ENCODE measurements at regions not wholly inside any gene's neighbourhood (a gene's known extent, or its start where the extent isn't known, plus 50 kb on each side); places are given as distances from the start of the nearest gene placed in this dataset.

DNA sequence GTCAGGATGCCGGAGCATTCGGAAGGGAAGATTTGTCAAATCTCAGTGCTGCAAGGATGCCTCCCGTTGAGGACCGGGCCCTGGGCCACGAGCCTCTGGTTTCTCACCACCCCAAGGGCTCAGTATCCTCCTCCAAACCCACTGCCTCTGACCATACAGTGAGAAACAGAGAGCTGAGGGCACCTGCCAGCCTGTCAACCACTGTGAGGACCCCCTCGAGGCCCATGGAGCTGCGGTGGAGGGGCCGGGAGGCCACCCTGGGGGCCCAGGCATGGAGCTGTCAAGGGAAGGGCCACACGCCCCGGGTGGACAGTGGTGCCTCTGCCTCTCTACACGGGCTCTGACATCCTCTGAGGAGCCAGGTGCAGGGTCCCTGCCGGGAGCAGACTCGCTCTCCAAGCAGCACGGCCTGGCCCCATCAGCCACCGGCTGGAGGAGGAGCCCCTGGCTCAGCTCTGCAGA lies 248.0 kb upstream of the TCERG1L start:
- Histone ChIP-seq H3K27me3 (peaks cover 0 to 42% of the 10 kb centered on the region in 2 donors), H3K4me1 (no peaks in the 10 kb centered on the region), H3K27ac (no peak overlapping the region), H3K4me3 (no peak overlapping the region), H3K9me3 (peaks cover 0 to 6% of the 10 kb centered on the region in 2 donors), H3K36me3 (no peaks in the 10 kb centered on the region)
- no peak for TF ChIP-seq POLR2AphosphoS5 (IDR thresholded peaks at IDR 0.05)
- TF ChIP-seq POLR2A (IDR thresholded peaks at IDR 0.05) = no peak
- no peak for TF ChIP-seq CTCF (IDR thresholded peaks at IDR 0.05)
- no peak for DNase-seq (ENCODE audit: low spot score in 2 of 2)
- intact Hi-C loops (cut with DNase I; ENCODE audit: low total_unique reads) = loop anchor here (5.0 kb wide), 1 partner anchor 143 kb away; no protein-coding TSS in a partner anchor

GRCh38 chr10:131560166-131560565 lies 248.6 kb upstream of the TCERG1L start:
- peaks cover 0 to 6% of the 10 kb centered on the region in 2 donors for H3K9me3 ChIP-seq
- no peak overlapping the region for H3K27ac ChIP-seq
- intact Hi-C loops (cut with DNase I; ENCODE audit: low total_unique reads) = no loop called here
- no peak for DNase-seq (ENCODE audit: low spot score in 2 of 2)
- H3K36me3 ChIP-seq = no peaks in the 10 kb centered on the region
- no peak overlapping the region for H3K4me3 ChIP-seq
- TF ChIP-seq POLR2A (IDR thresholded peaks at IDR 0.05) (no peak), POLR2AphosphoS5 (IDR thresholded peaks at IDR 0.05) (no peak), CTCF (IDR thresholded peaks at IDR 0.05) (no peak)
- peaks cover 0 to 38% of the 10 kb centered on the region in 2 donors for H3K27me3 ChIP-seq
- no peaks in the 10 kb centered on the region for H3K4me1 ChIP-seq

GRCh38 chr10:131560706-131561355 lies 249.3 kb upstream of the TCERG1L start:
- Histone ChIP-seq H3K27ac (no peak overlapping the region), H3K27me3 (peaks cover 0 to 31% of the 10 kb centered on the region in 2 donors), H3K4me3 (no peak overlapping the region), H3K9me3 (peaks cover 0 to 6% of the 10 kb centered on the region in 2 donors), H3K36me3 (no peaks in the 10 kb centered on the region), H3K4me1 (no peaks in the 10 kb centered on the region)
- TF ChIP-seq POLR2AphosphoS5 (IDR thresholded peaks at IDR 0.05) (no peak), POLR2A (IDR thresholded peaks at IDR 0.05) (no peak), CTCF (IDR thresholded peaks at IDR 0.05) (no peak)
- no peak for DNase-seq (ENCODE audit: low spot score in 2 of 2)
- intact Hi-C loops (cut with DNase I; ENCODE audit: low total_unique reads) = no loop called here

- no peaks in the 10 kb centered on the region for H3K4me1 ChIP-seq
- intact Hi-C loops (cut with DNase I; ENCODE audit: low total_unique reads) = no loop called here
- peaks cover 0 to 28% of the 10 kb centered on the region in 2 donors for H3K27me3 ChIP-seq
- H3K9me3 ChIP-seq = peaks cover 0 to 6% of the 10 kb centered on the region in 2 donors
- no peak overlapping the region for H3K27ac ChIP-seq
- H3K36me3 ChIP-seq = no peaks in the 10 kb centered on the region
- no peak for DNase-seq (ENCODE audit: low spot score in 2 of 2)
- H3K4me3 ChIP-seq = no peak overlapping the region
- TF ChIP-seq CTCF (IDR thresholded peaks at IDR 0.05) (no peak), POLR2A (IDR thresholded peaks at IDR 0.05) (no peak), POLR2AphosphoS5 (IDR thresholded peaks at IDR 0.05) (no peak)
Measured at GRCh38 chr10:131561897-131562296, 250.4 kb upstream of the TCERG1L start.

- DNase-seq (ENCODE audit: low spot score in 2 of 2) = no peak
- Histone ChIP-seq H3K36me3 (no peaks in the 10 kb centered on the region), H3K27me3 (peaks cover 0 to 42% of the 10 kb centered on the region in 2 donors), H3K9me3 (peaks cover 0 to 6% of the 10 kb centered on the region in 2 donors), H3K27ac (no peak overlapping the region), H3K4me1 (no peaks in the 10 kb centered on the region), H3K4me3 (no peak overlapping the region)
- TF ChIP-seq CTCF (IDR thresholded peaks at IDR 0.05) (no peak), POLR2AphosphoS5 (IDR thresholded peaks at IDR 0.05) (no peak), POLR2A (IDR thresholded peaks at IDR 0.05) (no peak)
- intact Hi-C loops (cut with DNase I; ENCODE audit: low total_unique reads) = no loop called here
Measured at GRCh38 chr10:131563411-131563810, 251.9 kb upstream of the TCERG1L start.
